ENCODE measurements at regions not wholly inside any gene's neighbourhood (a gene's known extent, or its start where the extent isn't known, plus 50 kb on each side); places are given as distances from the start of the nearest gene placed in this dataset.

GRCh38 chr13:73222627-73223305 is 164.0 kb downstream of the KLF5 start:
- DNase-seq, result no peak

GRCh38 chr13:73220966-73221720 is 162.3 kb downstream of the KLF5 start:
- no peak for DNase-seq

- DNase-seq, result no peak
Observed at GRCh38 chr13:73218181-73218580, 159.4 kb downstream of the KLF5 start.

- DNase-seq, result no peak
Observed at GRCh38 chr13:73216381-73216831, 157.6 kb downstream of the KLF5 start.

- DNase-seq, result no peak
Observed at GRCh38 chr13:73215823-73216222, 157.0 kb downstream of the KLF5 start.

GRCh38 chr13:73212482-73212881 is 153.7 kb downstream of the KLF5 start:
- DNase-seq, result no peak

- DNase-seq, result no peak
Observed at GRCh38 chr13:73210218-73210883, 151.5 kb downstream of the KLF5 start.

- DNase-seq, result no peak
Observed at GRCh38 chr13:73204952-73205351, 146.1 kb downstream of the KLF5 start.

- DNase-seq, result no peak
Observed at GRCh38 chr13:73201626-73202025, 142.8 kb downstream of the KLF5 start.

- DNase-seq, result no peak
Observed at GRCh38 chr13:73198991-73199411, 140.2 kb downstream of the KLF5 start.

GRCh38 chr13:73195091-73195490 is 136.3 kb downstream of the KLF5 start:
- no peak for DNase-seq

GRCh38 chr13:73194310-73194709 is 135.5 kb downstream of the KLF5 start:
- DNase-seq, result no peak

- DNase-seq, result no peak
Observed at GRCh38 chr13:73193554-73193953, 134.7 kb downstream of the KLF5 start.

- no peak for DNase-seq
Observed at GRCh38 chr13:73190477-73190876, 131.7 kb downstream of the KLF5 start.

GRCh38 chr13:73189776-73190175 is 131.0 kb downstream of the KLF5 start:
- no peak for DNase-seq

GRCh38 chr13:73189362-73189761 is 130.6 kb downstream of the KLF5 start:
- no peak for DNase-seq

- no peak for DNase-seq
Observed at GRCh38 chr13:73187106-73187505, 128.3 kb downstream of the KLF5 start.

- no peak for DNase-seq
Observed at GRCh38 chr13:73179650-73180274, 121.0 kb downstream of the KLF5 start.

- DNase-seq, result no peak
Observed at GRCh38 chr13:73177916-73178565, 119.2 kb downstream of the KLF5 start.

GRCh38 chr13:73177017-73177416 is 118.2 kb downstream of the KLF5 start:
- no peak for DNase-seq

- DNase-seq, result no peak
Observed at GRCh38 chr13:73174521-73175010, 115.8 kb downstream of the KLF5 start.

- DNase-seq, result no peak
Observed at GRCh38 chr13:73173279-73173811, 114.5 kb downstream of the KLF5 start.
